ENCODE measurements at regions not wholly inside any gene's neighbourhood (a gene's known extent, or its start where the extent isn't known, plus 50 kb on each side); places are given as distances from the start of the nearest gene placed in this dataset.

DNA sequence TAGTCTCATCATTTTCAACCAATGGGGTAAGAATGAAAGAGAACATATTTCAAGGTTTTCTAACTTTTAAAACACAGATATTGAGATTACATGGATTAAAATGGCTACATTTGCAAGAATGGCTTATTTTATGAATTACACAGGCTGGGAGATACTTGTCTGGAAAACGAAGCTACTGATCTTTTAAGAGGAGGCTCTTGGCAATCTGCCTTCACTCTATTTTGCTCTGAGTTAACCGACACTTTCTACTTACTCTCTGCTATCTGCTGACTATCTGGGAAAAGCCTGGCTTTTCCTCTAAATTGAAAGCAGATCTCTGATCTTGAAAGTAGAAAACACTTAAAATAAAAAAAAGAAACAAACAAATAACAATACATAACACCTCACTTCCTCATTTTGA lies 325.4 kb upstream of the LINC00305 start:
- no peaks in the 10 kb centered on the region for H3K9me3 ChIP-seq (ENCODE audit: insufficient read depth, low read length)
- no peaks in the 10 kb centered on the region for H4K20me1 ChIP-seq (ENCODE audit: low read depth, low read length)
- no peaks in the 10 kb centered on the region for H3K79me2 ChIP-seq (ENCODE audit: insufficient read depth, low read length)
- no peaks in the 10 kb centered on the region for H3F3A ChIP-seq (ENCODE audit: insufficient read depth)
- TF ChIP-seq EZH2phosphoT487 (conservative IDR thresholded peaks at IDR 0.05; ENCODE audit: low read length) = no peak
- TF ChIP-seq, protein P1, sequence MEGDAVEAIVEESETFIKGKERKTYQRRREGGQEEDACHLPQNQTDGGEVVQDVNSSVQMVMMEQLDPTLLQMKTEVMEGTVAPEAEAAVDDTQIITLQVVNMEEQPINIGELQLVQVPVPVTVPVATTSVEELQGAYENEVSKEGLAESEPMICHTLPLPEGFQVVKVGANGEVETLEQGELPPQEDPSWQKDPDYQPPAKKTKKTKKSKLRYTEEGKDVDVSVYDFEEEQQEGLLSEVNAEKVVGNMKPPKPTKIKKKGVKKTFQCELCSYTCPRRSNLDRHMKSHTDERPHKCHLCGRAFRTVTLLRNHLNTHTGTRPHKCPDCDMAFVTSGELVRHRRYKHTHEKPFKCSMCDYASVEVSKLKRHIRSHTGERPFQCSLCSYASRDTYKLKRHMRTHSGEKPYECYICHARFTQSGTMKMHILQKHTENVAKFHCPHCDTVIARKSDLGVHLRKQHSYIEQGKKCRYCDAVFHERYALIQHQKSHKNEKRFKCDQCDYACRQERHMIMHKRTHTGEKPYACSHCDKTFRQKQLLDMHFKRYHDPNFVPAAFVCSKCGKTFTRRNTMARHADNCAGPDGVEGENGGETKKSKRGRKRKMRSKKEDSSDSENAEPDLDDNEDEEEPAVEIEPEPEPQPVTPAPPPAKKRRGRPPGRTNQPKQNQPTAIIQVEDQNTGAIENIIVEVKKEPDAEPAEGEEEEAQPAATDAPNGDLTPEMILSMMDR (IDR thresholded peaks at IDR 0.05; ENCODE audit: insufficient read depth, low read length, poor library complexity, severe bottlenecking) = no peak
- no peaks in the 10 kb centered on the region for H3K9me2 ChIP-seq (replicated peaks; ENCODE audit: insufficient read depth, low read length)
- H3K9ac ChIP-seq (ENCODE audit: low read length) = no peak overlapping the region
- H3K4me2 ChIP-seq (ENCODE audit: low read depth, low read length, poor library complexity, severe bottlenecking) = no peak overlapping the region
- H2AFZ ChIP-seq (ENCODE audit: low read depth, low read length, severe bottlenecking) = no peak overlapping the region
- no peak overlapping the region for H3K27ac ChIP-seq (ENCODE audit: low read depth, low read length)
- H3K27me3 ChIP-seq (ENCODE audit: low read length) = no peaks in the 10 kb centered on the region
- no peaks in the 10 kb centered on the region for H3K36me3 ChIP-seq (ENCODE audit: low read length)
- H3K4me3 ChIP-seq (ENCODE audit: insufficient read depth, low read length, poor library complexity, severe bottlenecking) = no peak overlapping the region

DNA sequence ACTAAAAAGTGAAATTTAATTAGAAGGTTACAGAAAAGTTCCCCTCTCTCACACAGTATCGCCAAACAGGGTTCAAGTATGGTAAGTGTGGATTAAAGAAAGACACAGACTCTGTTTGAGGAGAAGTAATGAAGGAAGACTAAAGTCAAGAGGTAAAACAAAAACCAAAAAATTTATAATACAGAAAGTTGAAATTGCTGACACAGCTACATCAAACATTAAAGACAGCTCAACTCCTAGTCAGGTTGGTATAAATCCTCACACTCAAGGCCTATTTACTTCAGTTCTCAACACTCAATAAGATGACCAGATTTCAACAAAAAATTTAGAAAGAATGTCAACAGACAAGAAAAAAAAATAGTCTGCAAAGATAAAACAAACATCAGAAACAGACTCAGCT lies 300.5 kb upstream of the LINC00305 start:
- no peak overlapping the region for H3K27ac ChIP-seq (ENCODE audit: low read depth, low read length)
- TF ChIP-seq, protein P1 (IDR thresholded peaks at IDR 0.05; ENCODE audit: insufficient read depth, low read length, poor library complexity, severe bottlenecking) = no peak
- TF ChIP-seq EZH2phosphoT487 (conservative IDR thresholded peaks at IDR 0.05; ENCODE audit: low read length) = no peak
- no peaks in the 10 kb centered on the region for H4K20me1 ChIP-seq (ENCODE audit: low read depth, low read length)
- H3K27me3 ChIP-seq (ENCODE audit: low read length) = no peaks in the 10 kb centered on the region
- no peaks in the 10 kb centered on the region for H3K36me3 ChIP-seq (ENCODE audit: low read length)
- no peaks in the 10 kb centered on the region for H3K9me3 ChIP-seq (ENCODE audit: insufficient read depth, low read length)
- H3K4me2 ChIP-seq (ENCODE audit: low read depth, low read length, poor library complexity, severe bottlenecking) = no peak overlapping the region
- H3K9me2 ChIP-seq (replicated peaks; ENCODE audit: insufficient read depth, low read length) = 0 out of 2 replicates have a peak, but pooled peaks cover 3% of the 10 kb centered on the region
- H3K79me2 ChIP-seq (ENCODE audit: insufficient read depth, low read length) = no peaks in the 10 kb centered on the region
- no peaks in the 10 kb centered on the region for H3F3A ChIP-seq (ENCODE audit: insufficient read depth)
- H3K4me3 ChIP-seq (ENCODE audit: insufficient read depth, low read length, poor library complexity, severe bottlenecking) = no peak overlapping the region
- H3K9ac ChIP-seq (ENCODE audit: low read length) = no peak overlapping the region
- no peak overlapping the region for H2AFZ ChIP-seq (ENCODE audit: low read depth, low read length, severe bottlenecking)

DNA sequence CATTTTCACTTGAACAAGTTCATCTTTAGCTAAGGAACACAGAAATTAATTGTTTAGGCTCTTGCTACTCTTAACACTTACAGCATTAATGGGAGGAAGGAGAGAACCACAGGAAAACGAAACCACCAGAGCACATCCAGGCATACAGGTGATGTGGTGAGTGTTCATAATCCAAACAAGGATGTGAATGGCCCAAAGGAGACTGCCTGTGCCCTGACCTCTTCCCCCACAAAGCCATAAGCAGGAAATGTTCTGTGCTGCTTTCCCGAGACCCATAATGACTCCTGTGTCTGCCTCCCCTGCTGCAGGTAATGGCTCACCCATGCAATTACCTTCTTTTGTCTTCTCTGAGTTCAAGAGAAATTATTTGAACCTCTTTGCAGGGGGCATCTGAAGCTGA lies 295.9 kb upstream of the LINC00305 start:
- H3K4me3 ChIP-seq (ENCODE audit: insufficient read depth, low read length, poor library complexity, severe bottlenecking) = no peak overlapping the region
- no peaks in the 10 kb centered on the region for H3K27me3 ChIP-seq (ENCODE audit: low read length)
- H3K27ac ChIP-seq (ENCODE audit: low read depth, low read length) = no peak overlapping the region
- H3F3A ChIP-seq (ENCODE audit: insufficient read depth) = no peaks in the 10 kb centered on the region
- no peaks in the 10 kb centered on the region for H3K79me2 ChIP-seq (ENCODE audit: insufficient read depth, low read length)
- no peak overlapping the region for H3K4me2 ChIP-seq (ENCODE audit: low read depth, low read length, poor library complexity, severe bottlenecking)
- H3K9me2 ChIP-seq (replicated peaks; ENCODE audit: insufficient read depth, low read length) = 0 out of 2 replicates have a peak, but pooled peaks cover 3% of the 10 kb centered on the region
- H2AFZ ChIP-seq (ENCODE audit: low read depth, low read length, severe bottlenecking) = no peak overlapping the region
- TF ChIP-seq, protein P1 (IDR thresholded peaks at IDR 0.05; ENCODE audit: insufficient read depth, low read length, poor library complexity, severe bottlenecking) = no peak
- TF ChIP-seq EZH2phosphoT487 (conservative IDR thresholded peaks at IDR 0.05; ENCODE audit: low read length) = no peak
- H3K9ac ChIP-seq (ENCODE audit: low read length) = no peak overlapping the region
- no peaks in the 10 kb centered on the region for H3K9me3 ChIP-seq (ENCODE audit: insufficient read depth, low read length)
- no peaks in the 10 kb centered on the region for H4K20me1 ChIP-seq (ENCODE audit: low read depth, low read length)
- H3K36me3 ChIP-seq (ENCODE audit: low read length) = no peaks in the 10 kb centered on the region

Measured in SU-DHL-6 (cell line).